ENCODE measurements at regions not wholly inside any gene's neighbourhood (a gene's known extent, or its start where the extent isn't known, plus 50 kb on each side); places are given as distances from the start of the nearest gene placed in this dataset.
"Not testable (repeated sequence)": the region's sequence is repeated elsewhere in the genome, so short reads cannot be mapped to it uniquely, and the experiment has no call there.

- no peaks in the 10 kb centered on the region for H3K79me1 ChIP-seq (ENCODE audit: low read length)
- H2BK12ac ChIP-seq (ENCODE audit: low read length) = no peak overlapping the region
- H4K91ac ChIP-seq (ENCODE audit: low read depth, low read length) = no peak overlapping the region
- no peaks in the 10 kb centered on the region for H3K4me1 ChIP-seq (ENCODE audit: control insufficient read depth in 1 of 2, insufficient read depth in 2 of 2, low read length in 2 of 2)
- H2BK5ac ChIP-seq (ENCODE audit: low read depth, low read length, poor library complexity) = no peak overlapping the region
- H3K79me2 ChIP-seq (ENCODE audit: control insufficient read depth, insufficient read depth, low read length, poor library complexity) = no peaks in the 10 kb centered on the region
- H3K4me2 ChIP-seq (ENCODE audit: low read length) = no peak overlapping the region
- H3K4ac ChIP-seq (ENCODE audit: low read depth, low read length) = no peak overlapping the region
- no peak overlapping the region for H2AK5ac ChIP-seq (ENCODE audit: low read length)
- no peak overlapping the region for H3K27ac ChIP-seq (ENCODE audit: low read depth, low read length)
- H3K4me3 ChIP-seq (ENCODE audit: low read depth, low read length) = no peak overlapping the region
- H3K36me3 ChIP-seq (ENCODE audit: control insufficient read depth in 1 of 2, insufficient read depth in 2 of 2, low read length in 2 of 2) = no peaks in the 10 kb centered on the region
- H3K14ac ChIP-seq (ENCODE audit: low read length) = no peak overlapping the region
- no CpG with 5 or more reads among the region's 5 CpGs for WGBS (ENCODE audit: extremely low coverage, insufficient coverage, insufficient read length)
- H2BK120ac ChIP-seq (ENCODE audit: insufficient read depth, low read length, poor library complexity) = no peak overlapping the region
- DNase-seq = peak in 1 of 2 donors; percentile 24
- H4K8ac ChIP-seq (ENCODE audit: low read depth, low read length) = no peak overlapping the region
- H3K9me3 ChIP-seq (ENCODE audit: insufficient read depth, low read depth, low read length) = peaks cover 2% of the 10 kb centered on the region
- no peaks in the 10 kb centered on the region for H3K27me3 ChIP-seq (ENCODE audit: insufficient read depth, low read length)
- H3K9ac ChIP-seq (ENCODE audit: low read length) = no peak overlapping the region
- H4K12ac ChIP-seq (ENCODE audit: low read depth, low read length) = no peak overlapping the region
- no peak overlapping the region for H2AFZ ChIP-seq (ENCODE audit: insufficient read depth, low read length, poor library complexity)
- no peak overlapping the region for H3K18ac ChIP-seq (ENCODE audit: low read length)
- H3K23ac ChIP-seq (ENCODE audit: low read length) = no peak overlapping the region
Measured at GRCh38 chr3:20480786-20481365, 294.9 kb upstream of the SGO1 start.

- no peak overlapping the region for H2AK5ac ChIP-seq (ENCODE audit: low read length)
- DNase-seq = peak in 1 of 2 donors; percentile 10
- H2BK12ac ChIP-seq (ENCODE audit: low read length) = no peak overlapping the region
- H4K8ac ChIP-seq (ENCODE audit: low read depth, low read length) = no peak overlapping the region
- no peak overlapping the region for H3K27ac ChIP-seq (ENCODE audit: low read depth, low read length)
- H3K9me3 ChIP-seq (ENCODE audit: insufficient read depth, low read depth, low read length) = peaks cover 2% of the 10 kb centered on the region
- H3K27me3 ChIP-seq (ENCODE audit: insufficient read depth, low read length) = no peaks in the 10 kb centered on the region
- H3K4me1 ChIP-seq (ENCODE audit: control insufficient read depth in 1 of 2, insufficient read depth in 2 of 2, low read length in 2 of 2) = no peaks in the 10 kb centered on the region
- no peak overlapping the region for H3K4me2 ChIP-seq (ENCODE audit: low read length)
- H3K9ac ChIP-seq (ENCODE audit: low read length) = no peak overlapping the region
- no peaks in the 10 kb centered on the region for H3K36me3 ChIP-seq (ENCODE audit: control insufficient read depth in 1 of 2, insufficient read depth in 2 of 2, low read length in 2 of 2)
- H3K14ac ChIP-seq (ENCODE audit: low read length) = no peak overlapping the region
- H3K4me3 ChIP-seq (ENCODE audit: low read depth, low read length) = no peak overlapping the region
- no peak overlapping the region for H2AFZ ChIP-seq (ENCODE audit: insufficient read depth, low read length, poor library complexity)
- no peaks in the 10 kb centered on the region for H3K79me1 ChIP-seq (ENCODE audit: low read length)
- no peak overlapping the region for H2BK120ac ChIP-seq (ENCODE audit: insufficient read depth, low read length, poor library complexity)
- no peak overlapping the region for H3K18ac ChIP-seq (ENCODE audit: low read length)
- no peak overlapping the region for H2BK5ac ChIP-seq (ENCODE audit: low read depth, low read length, poor library complexity)
- H3K4ac ChIP-seq (ENCODE audit: low read depth, low read length) = no peak overlapping the region
- H4K91ac ChIP-seq (ENCODE audit: low read depth, low read length) = no peak overlapping the region
- no peaks in the 10 kb centered on the region for H3K79me2 ChIP-seq (ENCODE audit: control insufficient read depth, insufficient read depth, low read length, poor library complexity)
- no peak overlapping the region for H3K23ac ChIP-seq (ENCODE audit: low read length)
- H4K12ac ChIP-seq (ENCODE audit: low read depth, low read length) = no peak overlapping the region
Measured at GRCh38 chr3:20478436-20478835, 292.4 kb upstream of the SGO1 start.

GRCh38 chr3:20464237-20464636 lies 278.2 kb upstream of the SGO1 start:
- not testable (repeated sequence) for H3K9me3 ChIP-seq (ENCODE audit: insufficient read depth, low read depth, low read length); H3K27ac ChIP-seq (ENCODE audit: low read depth, low read length); H4K8ac ChIP-seq (ENCODE audit: low read depth, low read length); H3K4me2 ChIP-seq (ENCODE audit: low read length); H2BK5ac ChIP-seq (ENCODE audit: low read depth, low read length, poor library complexity); H2AFZ ChIP-seq (ENCODE audit: insufficient read depth, low read length, poor library complexity); H3K18ac ChIP-seq (ENCODE audit: low read length); H2AK5ac ChIP-seq (ENCODE audit: low read length); H3K4me1 ChIP-seq (ENCODE audit: control insufficient read depth in 1 of 2, insufficient read depth in 2 of 2, low read length in 2 of 2); H3K79me1 ChIP-seq (ENCODE audit: low read length); H3K79me2 ChIP-seq (ENCODE audit: control insufficient read depth, insufficient read depth, low read length, poor library complexity); H3K4me3 ChIP-seq (ENCODE audit: low read depth, low read length); H3K27me3 ChIP-seq (ENCODE audit: insufficient read depth, low read length); H3K36me3 ChIP-seq (ENCODE audit: control insufficient read depth in 1 of 2, insufficient read depth in 2 of 2, low read length in 2 of 2); H4K12ac ChIP-seq (ENCODE audit: low read depth, low read length); H3K23ac ChIP-seq (ENCODE audit: low read length); H3K4ac ChIP-seq (ENCODE audit: low read depth, low read length); H4K91ac ChIP-seq (ENCODE audit: low read depth, low read length); DNase-seq; H2BK120ac ChIP-seq (ENCODE audit: insufficient read depth, low read length, poor library complexity); H3K9ac ChIP-seq (ENCODE audit: low read length); H3K14ac ChIP-seq (ENCODE audit: low read length); H2BK12ac ChIP-seq (ENCODE audit: low read length)
- WGBS (ENCODE audit: extremely low coverage, insufficient coverage, insufficient read length) = no CpG with 5 or more reads among the region's 2 CpGs

GRCh38 chr3:20462723-20463122 lies 276.7 kb upstream of the SGO1 start:
- Histone ChIP-seq H3K79me2 (ENCODE audit: control insufficient read depth, insufficient read depth, low read length, poor library complexity) (no peaks in the 10 kb centered on the region), H3K9ac (ENCODE audit: low read length) (no peak overlapping the region), H3K27me3 (ENCODE audit: insufficient read depth, low read length) (no peaks in the 10 kb centered on the region), H3K14ac (ENCODE audit: low read length) (no peak overlapping the region), H3K4me2 (ENCODE audit: low read length) (no peak overlapping the region), H3K18ac (ENCODE audit: low read length) (no peak overlapping the region), H3K27ac (ENCODE audit: low read depth, low read length) (no peak overlapping the region), H4K12ac (ENCODE audit: low read depth, low read length) (no peak overlapping the region), H3K4ac (ENCODE audit: low read depth, low read length) (no peak overlapping the region), H3K79me1 (ENCODE audit: low read length) (no peaks in the 10 kb centered on the region), H2AFZ (ENCODE audit: insufficient read depth, low read length, poor library complexity) (no peak overlapping the region), H2AK5ac (ENCODE audit: low read length) (no peak overlapping the region), H2BK120ac (ENCODE audit: insufficient read depth, low read length, poor library complexity) (no peak overlapping the region), H3K9me3 (ENCODE audit: insufficient read depth, low read depth, low read length) (no peaks in the 10 kb centered on the region), H2BK5ac (ENCODE audit: low read depth, low read length, poor library complexity) (no peak overlapping the region), H2BK12ac (ENCODE audit: low read length) (no peak overlapping the region), H4K8ac (ENCODE audit: low read depth, low read length) (no peak overlapping the region), H3K4me3 (ENCODE audit: low read depth, low read length) (no peak overlapping the region), H3K23ac (ENCODE audit: low read length) (no peak overlapping the region), H4K91ac (ENCODE audit: low read depth, low read length) (no peak overlapping the region), H3K4me1 (ENCODE audit: control insufficient read depth in 1 of 2, insufficient read depth in 2 of 2, low read length in 2 of 2) (no peaks in the 10 kb centered on the region), H3K36me3 (ENCODE audit: control insufficient read depth in 1 of 2, insufficient read depth in 2 of 2, low read length in 2 of 2) (peaks cover 0 to 2% of the 10 kb centered on the region in 2 experiments)
- peak in 1 of 2 donors; percentile 15 for DNase-seq

All from trophoblast cell (in vitro differentiated cells and primary cell).